Fibroblast of peridontal ligament (primary cell): ENCODE measurements at regions not wholly inside any gene's neighbourhood (a gene's known extent, or its start where the extent isn't known, plus 50 kb on each side); places are given as distances from the start of the nearest gene placed in this dataset.

Source experiments
- DNase-seq: peaks from one replicate; pipeline ENCODE4 v3.0.0-alpha.2; 2010; ENCODE audit errors: extremely low read depth

DNA sequence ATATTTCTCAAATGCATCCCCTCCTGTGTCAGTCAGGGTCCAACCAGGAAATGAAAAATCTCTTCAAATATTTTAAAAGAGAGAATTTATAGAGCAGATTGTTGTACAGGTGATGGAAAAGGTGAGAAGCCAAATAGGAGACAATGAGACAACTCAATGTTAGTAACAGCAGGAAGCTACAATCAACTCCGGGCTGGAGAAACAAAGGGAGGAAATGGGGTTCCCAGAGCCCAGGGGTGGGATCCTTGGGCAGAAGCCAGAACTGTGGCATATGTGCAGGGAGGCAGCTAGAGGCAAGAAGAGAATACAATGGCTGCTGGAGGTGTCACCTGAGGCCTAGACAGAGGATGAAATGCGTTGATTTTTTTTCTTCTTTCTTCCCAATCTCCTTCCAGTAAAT, 361.8 kb upstream of the ACTBL2 start:
- DNase-seq: no peak

- DNase-seq: peak; percentile 43
Observed at GRCh38 chr5:57843059-57843367, 360.4 kb upstream of the ACTBL2 start.

DNA sequence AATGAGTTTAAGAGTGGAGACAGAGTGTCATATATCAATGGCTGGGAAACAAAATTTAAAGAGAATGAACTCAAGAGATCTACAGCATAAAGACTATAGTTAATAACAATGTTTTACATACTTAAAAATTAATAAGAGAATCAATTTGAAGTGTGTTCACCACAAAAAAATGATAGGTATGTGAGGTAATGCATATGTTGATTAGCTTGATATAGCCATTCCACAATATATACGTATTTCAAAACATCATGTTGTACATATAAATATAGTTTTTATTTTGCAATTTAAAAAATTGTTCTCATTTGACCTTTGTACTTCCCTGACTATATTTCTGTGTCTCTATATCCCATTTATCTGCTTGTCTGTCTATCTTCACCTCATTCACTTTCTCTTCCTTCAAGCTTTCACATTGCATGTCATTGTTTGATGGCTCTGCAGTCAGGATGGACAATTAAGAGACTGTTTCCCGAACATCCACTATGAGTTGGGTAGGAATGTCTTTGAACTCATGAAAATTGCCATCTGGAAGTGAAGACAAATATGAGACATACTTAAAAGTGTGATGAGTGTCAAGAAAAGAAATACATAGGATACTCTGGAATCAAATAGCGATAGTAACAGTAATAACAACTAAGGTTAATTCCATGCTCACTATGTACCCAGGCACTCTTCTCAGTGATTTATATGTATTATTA, 359.9 kb upstream of the ACTBL2 start:
- DNase-seq: no peak

GRCh38 chr5:57841676-57842363, 359.2 kb upstream of the ACTBL2 start:
- DNase-seq: peak; percentile 94

- DNase-seq: no peak
Observed at GRCh38 chr5:57839437-57840079, 356.9 kb upstream of the ACTBL2 start.

- DNase-seq: no peak
Observed at GRCh38 chr5:57839025-57839424, 356.4 kb upstream of the ACTBL2 start.

DNA sequence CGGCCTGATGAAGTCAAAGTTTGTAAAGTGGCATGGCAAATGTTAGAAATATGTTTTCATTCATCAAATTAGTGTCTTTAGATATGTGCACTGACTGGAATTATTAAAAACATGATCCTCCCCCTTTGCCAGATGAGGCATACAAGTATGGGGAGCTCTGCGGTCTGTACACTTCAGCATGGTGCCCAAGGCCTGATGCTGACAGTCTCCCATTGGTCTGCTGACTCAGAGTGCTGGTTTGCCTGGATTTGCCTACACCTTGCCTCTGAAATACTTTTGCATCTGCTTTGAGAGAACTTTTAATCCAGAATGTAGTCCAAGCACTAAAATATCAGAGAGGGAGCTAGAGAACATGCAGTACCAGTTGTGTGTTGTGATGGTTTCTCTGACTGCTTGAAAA, 354.3 kb upstream of the ACTBL2 start:
- DNase-seq: no peak

GRCh38 chr5:57836331-57836730, 353.7 kb upstream of the ACTBL2 start:
- DNase-seq: no peak

DNA sequence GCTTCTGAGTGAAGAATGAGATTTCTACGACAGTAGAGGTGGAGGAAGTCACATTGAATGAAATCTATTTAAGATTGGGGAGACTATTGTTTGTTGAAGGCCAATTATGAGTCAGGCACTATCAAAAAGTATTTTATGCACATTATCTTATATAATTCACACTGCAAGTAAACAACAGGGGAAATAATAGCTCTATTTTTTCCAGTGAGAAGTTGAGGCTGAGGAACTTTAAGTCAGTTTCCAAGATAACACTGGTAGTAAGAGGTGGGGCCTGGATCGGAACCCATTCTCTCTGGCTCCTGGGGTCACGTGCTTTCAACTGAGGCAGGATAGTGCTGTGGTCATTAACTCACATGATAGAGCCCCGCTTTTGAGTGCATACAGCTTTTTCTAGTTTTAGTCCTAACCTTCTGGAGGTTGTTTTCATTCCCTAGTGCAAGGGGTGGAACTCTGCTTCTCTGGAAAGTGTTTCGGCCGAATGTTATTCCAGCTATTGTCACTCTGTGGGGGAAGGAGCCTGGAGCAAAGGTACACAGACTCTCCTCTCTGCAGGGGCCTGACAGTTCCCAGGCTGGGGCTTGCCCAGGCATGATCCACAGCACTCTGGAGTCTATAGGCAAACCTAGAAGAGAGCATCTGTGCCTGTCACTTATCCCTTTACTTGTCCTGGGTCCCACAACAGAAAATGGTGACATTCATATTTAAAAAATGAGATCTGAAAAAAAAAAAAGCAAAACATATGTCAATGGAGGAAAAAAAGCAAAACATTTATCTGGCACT, 352.4 kb upstream of the ACTBL2 start:
- peak; percentile 41 for DNase-seq

- no peak for DNase-seq
Observed at GRCh38 chr5:57833489-57833888, 350.9 kb upstream of the ACTBL2 start.

DNA sequence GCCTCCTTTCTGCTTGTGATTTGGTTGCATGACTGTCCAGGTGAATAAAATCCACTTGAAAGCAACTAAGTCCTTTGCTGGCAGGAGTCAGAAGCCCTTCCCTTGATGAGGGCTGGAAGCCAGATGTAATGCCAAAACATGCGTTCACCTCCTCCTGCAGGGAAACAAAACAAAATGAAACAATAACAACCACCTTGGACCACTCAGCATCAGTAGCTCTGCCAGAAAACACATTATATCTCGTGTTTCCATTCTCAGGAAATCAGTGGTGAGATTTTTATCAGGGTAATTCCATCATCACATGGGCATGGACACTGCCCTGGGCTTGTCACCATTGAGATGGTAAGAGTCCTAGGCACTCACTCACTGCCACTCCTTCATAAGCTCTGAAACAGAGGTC, 350.3 kb upstream of the ACTBL2 start:
- DNase-seq: no peak

DNA sequence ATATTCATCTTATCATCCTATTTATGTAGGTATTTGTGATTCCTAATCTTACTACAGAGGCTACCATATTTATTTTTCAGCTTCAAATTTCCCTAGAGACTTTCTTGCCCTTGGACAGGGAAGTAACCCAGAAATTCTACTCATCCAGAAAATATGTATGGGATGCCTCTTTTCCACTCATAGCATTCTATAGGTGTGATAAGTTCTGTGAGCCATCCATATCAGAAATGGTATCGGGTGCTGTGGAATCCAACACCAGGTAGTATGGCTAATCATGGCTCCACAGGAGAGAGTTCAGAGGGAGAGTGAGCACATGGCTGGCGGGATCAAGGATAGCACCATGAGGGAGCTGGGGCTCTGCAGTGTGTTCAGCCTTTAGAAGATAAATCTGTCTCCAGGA, 349.3 kb upstream of the ACTBL2 start:
- DNase-seq: no peak

GRCh38 chr5:57831090-57831489, 348.5 kb upstream of the ACTBL2 start:
- no peak for DNase-seq

GRCh38 chr5:57828221-57828620, 345.6 kb upstream of the ACTBL2 start:
- DNase-seq: peak; percentile 64

- DNase-seq: peak; percentile 89
Observed at GRCh38 chr5:57825031-57825686, 342.5 kb upstream of the ACTBL2 start.

DNA sequence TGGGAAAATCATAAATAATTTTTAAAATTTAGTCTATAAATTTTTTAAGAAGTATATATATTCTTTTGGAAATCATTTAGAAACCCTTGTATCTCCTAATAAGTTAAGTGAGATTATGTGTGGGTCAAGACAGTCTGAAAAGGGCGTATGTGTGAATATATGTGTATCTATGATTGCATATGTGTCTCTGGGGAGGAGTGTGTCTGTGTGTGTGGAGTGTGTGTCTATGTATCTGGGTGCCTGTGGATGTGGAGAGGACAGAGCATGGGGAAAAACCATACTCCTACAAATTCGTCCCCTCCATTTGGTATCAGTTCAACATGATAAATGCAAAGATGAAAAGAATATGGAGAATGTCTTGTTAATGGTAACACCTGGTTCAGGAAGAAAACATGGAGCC, 342.0 kb upstream of the ACTBL2 start:
- no peak for DNase-seq

- peak; percentile 66 for DNase-seq
Observed at GRCh38 chr5:57824047-57824446, 341.4 kb upstream of the ACTBL2 start.

GRCh38 chr5:57822651-57823050, 340.0 kb upstream of the ACTBL2 start:
- DNase-seq: no peak

DNA sequence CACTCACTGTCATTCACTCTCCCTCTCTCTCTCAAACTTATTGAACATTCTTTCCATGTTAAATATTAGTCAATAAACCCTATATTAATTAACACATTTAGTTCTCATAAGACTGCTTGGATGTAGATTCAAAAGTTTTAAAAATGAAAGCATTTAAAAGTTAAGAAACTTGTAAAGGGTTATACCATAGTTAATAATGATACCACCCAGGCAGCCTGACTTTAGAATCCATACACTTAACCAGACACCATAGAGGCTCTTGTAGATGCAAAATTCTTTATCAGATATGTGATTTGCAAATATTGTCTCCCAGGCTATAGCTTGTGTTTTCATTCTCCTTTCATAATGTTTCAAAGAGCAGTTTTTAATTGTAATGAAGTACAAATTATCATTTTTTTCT, 335.8 kb upstream of the ACTBL2 start:
- no peak for DNase-seq

DNA sequence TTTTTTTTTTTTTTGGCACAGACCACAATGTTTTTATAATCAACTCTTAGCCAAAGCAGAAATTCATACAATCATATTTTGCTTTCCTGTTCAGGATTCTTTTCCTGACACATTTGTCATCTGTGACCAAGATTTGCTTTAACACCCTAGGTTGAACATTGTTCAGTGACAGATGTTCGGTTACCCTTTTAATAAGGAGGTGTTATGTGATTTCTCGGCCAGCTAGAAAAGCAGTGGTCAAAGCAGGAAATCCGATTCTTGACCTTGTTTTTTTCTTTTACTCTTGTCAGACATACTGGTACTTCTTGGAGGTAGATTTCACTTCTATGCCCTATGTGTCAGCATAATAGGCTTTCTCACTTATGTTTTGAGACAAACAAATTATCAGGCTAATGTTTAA, 335.3 kb upstream of the ACTBL2 start:
- no peak for DNase-seq

GRCh38 chr5:57817001-57817453, 334.4 kb upstream of the ACTBL2 start:
- peak; percentile 45 for DNase-seq

GRCh38 chr5:57816108-57816507, 333.5 kb upstream of the ACTBL2 start:
- peak; percentile 98 for DNase-seq
